ENCODE measurements at regions not wholly inside any gene's neighbourhood (a gene's known extent, or its start where the extent isn't known, plus 50 kb on each side); places are given as distances from the start of the nearest gene placed in this dataset.

DNA sequence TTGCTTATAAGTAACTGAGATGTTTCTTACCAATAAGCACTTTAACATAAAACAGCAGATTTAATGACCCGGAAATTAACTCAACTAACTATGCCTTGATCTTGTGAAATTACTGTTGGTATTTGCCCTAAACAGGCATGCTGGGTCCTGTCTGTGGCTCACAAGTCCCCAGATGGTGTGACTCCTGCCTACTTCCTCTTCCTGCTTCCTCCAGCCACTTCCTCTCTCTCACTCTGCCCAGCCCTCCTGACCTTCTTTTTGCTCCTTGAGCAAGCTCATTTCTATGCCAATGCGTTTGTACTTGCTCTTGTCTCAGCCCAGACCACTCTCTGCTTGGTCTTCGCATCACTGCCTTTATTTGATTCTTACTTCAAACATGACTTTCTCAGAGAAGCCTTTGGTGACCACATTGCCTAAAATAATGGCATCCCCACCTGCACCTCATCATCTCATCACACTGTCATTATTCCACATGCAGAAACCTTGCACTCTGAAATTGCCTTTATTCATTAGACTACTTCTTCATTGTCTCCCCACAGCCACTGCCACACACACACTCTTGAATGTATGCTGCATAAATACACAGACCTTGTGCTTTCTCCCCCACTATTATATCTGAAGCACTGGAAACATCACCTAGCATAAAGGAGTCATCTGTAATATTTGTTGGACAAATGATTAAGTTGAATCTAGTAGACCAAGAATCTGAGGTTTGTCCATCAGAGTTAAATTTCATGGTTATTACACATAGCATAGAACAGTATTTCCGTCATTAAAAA is 256.3 kb upstream of the SEMA6D start:
- peak overlapping the region; percentile 98 for H2BK20ac ChIP-seq (ENCODE audit: low read depth, low read length)
- BruUV-seq (replicated peaks), result no TSS peak
- TF ChIP-seq NFE2L2 (IDR thresholded peaks at IDR 0.05; ENCODE audit: low read depth, low read length), result no peak
- no peak for DNase-seq
- no peaks in the 10 kb centered on the region for H3K27me3 ChIP-seq (ENCODE audit: control insufficient read depth, insufficient read depth, low read length)
- dilution Hi-C loops (cut with HindIII; ENCODE audit: low sequenced_read_pairs, unreplicated experiment) (no loop called here), in situ Hi-C loops (cut with MboI; ENCODE audit: low sequenced_read_pairs) (no loop called here), intact Hi-C loops (cut with micrococcal nuclease) (loop anchor here (5.0 kb wide), 1 partner anchor 169 kb away; no protein-coding TSS in a partner anchor)
- peak overlapping the region; percentile 78 for H2AFZ ChIP-seq (replicated peaks; ENCODE audit: low read length, poor library complexity)
- CTCF ChIA-PET, result interaction anchor here (0.6 to 1.3 kb wide), 2 partner anchors 8 to 217 kb away, joined by 4 read pairs; no protein-coding TSS in a partner anchor
- no peak overlapping the region for H3K9ac ChIP-seq (ENCODE audit: low read depth, low read length)
- peaks cover 4% of the 10 kb centered on the region; the same call in 1 of the 2 replicates for H3K9me3 ChIP-seq (ENCODE audit: control insufficient read depth, insufficient read depth, low read length)
- no peaks in the 10 kb centered on the region for H3K79me1 ChIP-seq (ENCODE audit: low read depth in 1 of 2, low read length in 2 of 2)
- H3K4me1 ChIP-seq (ENCODE audit: control insufficient read depth, insufficient read depth, low read length), result peaks cover 9% of the 10 kb centered on the region
- no peak overlapping the region for H3K4me3 ChIP-seq (ENCODE audit: insufficient read depth, low read depth, low read length)
- H2AK5ac ChIP-seq (ENCODE audit: low read depth, low read length), result peak overlapping the region; percentile 55
- peak overlapping the region; percentile 80 for H4K91ac ChIP-seq (ENCODE audit: insufficient read depth, low read depth, low read length)
- peak overlapping the region; percentile 80 for H3K23ac ChIP-seq (ENCODE audit: low read depth, low read length)
- H4K5ac ChIP-seq (ENCODE audit: low read depth, low read length), result peak overlapping the region; percentile 97
- H3K18ac ChIP-seq (ENCODE audit: low read depth, low read length), result peak overlapping the region; percentile 85; the same call in 1 of the 2 replicates
- ATAC-seq (ENCODE audit: low read depth), result peak; percentile 9; the same call in 1 of the 2 replicates
- no peak overlapping the region for H3K56ac ChIP-seq (ENCODE audit: extremely low read depth, insufficient read depth, low read length)
- H3K4me2 ChIP-seq (ENCODE audit: low read depth, low read length), result no peak overlapping the region; the same call in 1 of the 2 replicates
- H3K9me1 ChIP-seq (ENCODE audit: insufficient read depth, low read length), result peaks cover 6% of the 10 kb centered on the region; the same call in 1 of the 2 replicates
- peak overlapping the region; percentile 75; the same call in 2 of the 3 replicates for H2BK15ac ChIP-seq (ENCODE audit: low read depth, low read length)
- peak overlapping the region; percentile 83 for H2BK5ac ChIP-seq (ENCODE audit: low read depth, low read length, poor library complexity, severe bottlenecking)
- peak overlapping the region; percentile 62 for H3K14ac ChIP-seq (replicated peaks; ENCODE audit: low read depth, low read length)
- H4K8ac ChIP-seq (ENCODE audit: low read depth in 2 of 2, low read length in 2 of 2), result peak overlapping the region; percentile 24 to 79; a peak in 3 of 4 replicates
- H2AK9ac ChIP-seq (replicated peaks; ENCODE audit: low read depth, low read length, poor library complexity), result peak overlapping the region; percentile 21
- POLR2A ChIA-PET (ENCODE audit: unreplicated experiment), result no interaction called here
- H4K20me1 ChIP-seq (ENCODE audit: insufficient read depth, low read length), result no peaks in the 10 kb centered on the region
- peak overlapping the region; percentile 49; the same call in 1 of the 2 replicates for H3K27ac ChIP-seq (ENCODE audit: insufficient read depth, low read length)
- WGBS, 2 experiments (ENCODE audit: extremely low coverage in 2 of 2, insufficient read length in 1 of 2), result 89% methylated on average over 2 of the region's 4 CpGs; no CpG with 5 or more reads in 1 of the 2 experiments
- peak overlapping the region; percentile 91 for H3K4ac ChIP-seq (ENCODE audit: low read depth, low read length)
- peak overlapping the region; percentile 96 for H2BK120ac ChIP-seq (ENCODE audit: low read depth, low read length)
- no peaks in the 10 kb centered on the region for H3K36me3 ChIP-seq (ENCODE audit: control insufficient read depth, insufficient read depth, low read length)

Measured in IMR-90 (cell line).